ENCODE measurements at regions not wholly inside any gene's neighbourhood (a gene's known extent, or its start where the extent isn't known, plus 50 kb on each side); places are given as distances from the start of the nearest gene placed in this dataset.

DNA sequence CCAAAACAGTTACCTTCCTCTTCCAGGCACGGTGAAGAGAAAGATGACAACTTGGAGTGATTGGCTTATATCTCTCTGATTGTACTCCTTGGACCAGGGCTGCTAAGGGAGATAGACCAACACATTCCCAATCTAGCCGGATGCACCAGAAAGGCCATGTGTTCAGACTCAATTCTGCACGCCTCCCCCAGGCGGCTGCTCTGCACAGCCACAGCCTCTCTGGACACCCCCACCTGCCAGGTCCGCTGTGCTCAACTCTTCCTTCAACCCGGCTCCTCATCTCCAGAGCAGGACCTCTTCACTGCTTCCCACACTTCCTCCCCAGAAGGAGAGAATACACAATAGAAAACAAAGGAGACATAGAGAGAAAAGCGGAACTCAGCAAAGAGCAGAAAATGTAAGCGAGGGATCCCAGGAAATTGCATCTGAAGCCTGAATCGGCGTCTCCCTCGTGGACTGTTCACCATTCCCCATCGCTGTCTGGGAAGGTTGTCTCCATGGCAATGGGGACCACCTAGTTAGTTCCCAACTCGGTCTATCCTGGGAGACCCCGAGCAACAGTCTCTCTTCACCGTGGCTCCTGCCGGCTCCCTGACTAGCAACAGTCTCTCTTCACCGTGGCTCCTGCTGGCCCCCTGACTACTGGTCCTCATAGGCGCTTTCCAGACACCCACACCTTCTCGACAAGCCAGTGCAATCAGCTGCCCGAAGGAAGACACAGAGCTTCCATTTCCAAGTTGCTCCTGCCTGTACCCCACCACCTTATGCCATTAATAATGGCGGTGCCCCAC, 361.7 kb upstream of the MYT1L start:
- no peak for DNase-seq (ENCODE audit: low spot score)
- WGBS (ENCODE audit: low lambda C conversion rate, missing lambda C conversion rate): 91% methylated on average over 21 of the region's 21 CpGs

DNA sequence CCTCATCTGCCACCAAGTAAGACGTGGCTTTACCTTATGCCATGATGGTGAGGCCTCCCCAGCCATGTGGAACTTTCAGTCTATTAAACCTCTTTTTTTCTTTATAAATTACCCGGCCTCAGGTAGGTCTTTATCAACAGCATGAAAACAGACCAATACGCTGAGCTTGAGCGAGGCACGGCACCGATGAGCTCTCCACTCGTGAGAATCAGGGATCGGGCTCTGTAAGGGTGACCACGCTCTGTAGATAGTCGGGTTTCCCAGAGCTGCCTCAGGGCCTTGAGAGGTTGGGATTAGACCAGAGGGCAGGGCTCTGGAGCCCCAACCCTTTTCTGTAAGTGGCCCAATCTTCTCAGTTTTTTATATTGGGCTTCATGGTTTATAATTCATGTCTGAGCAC, 360.3 kb upstream of the MYT1L start:
- Histone ChIP-seq H2AFZ (no peak overlapping the region), H3K9me2 (replicated peaks; ENCODE audit: insufficient read depth) (no peaks in the 10 kb centered on the region), H3K4me1 (ENCODE audit: insufficient read depth) (no peaks in the 10 kb centered on the region), H4K20me1 (ENCODE audit: insufficient read depth, poor library complexity, severe bottlenecking) (no peaks in the 10 kb centered on the region), H3K36me3 (replicated peaks; ENCODE audit: insufficient read depth, low read depth) (no peaks in the 10 kb centered on the region), H3K4me3 (no peak overlapping the region), H3K9me3 (ENCODE audit: low read depth) (no peaks in the 10 kb centered on the region), H3K27ac (no peak overlapping the region), H3K27me3 (no peaks in the 10 kb centered on the region), H3K79me2 (no peaks in the 10 kb centered on the region), H3K4me2 (no peak overlapping the region)
- whole genome bisulfite sequencing (ENCODE audit: low lambda C conversion rate, missing lambda C conversion rate): 89% methylated on average over 10 of the region's 10 CpGs
- no peak for DNase-seq (ENCODE audit: low spot score)
- no peak for TF ChIP-seq EZH2 (IDR thresholded peaks at IDR 0.05; ENCODE audit: borderline replicate concordance)
- no peak for TF ChIP-seq EZH2phosphoT487 (IDR thresholded peaks at IDR 0.05; ENCODE audit: low read depth, severe bottlenecking, unreplicated experiment)

More for the DNA sequence above, 361.7 kb upstream of the MYT1L start:
- no peaks in the 10 kb centered on the region for H3K79me2 ChIP-seq
- H3K36me3 ChIP-seq (replicated peaks; ENCODE audit: insufficient read depth, low read depth): no peaks in the 10 kb centered on the region
- H3K9me3 ChIP-seq (ENCODE audit: low read depth): no peaks in the 10 kb centered on the region
- no peak overlapping the region for H2AFZ ChIP-seq
- no peaks in the 10 kb centered on the region for H3K9me2 ChIP-seq (replicated peaks; ENCODE audit: insufficient read depth)
- H3K4me3 ChIP-seq: no peak overlapping the region
- TF ChIP-seq EZH2phosphoT487 (IDR thresholded peaks at IDR 0.05; ENCODE audit: low read depth, severe bottlenecking, unreplicated experiment) (no peak), EZH2 (IDR thresholded peaks at IDR 0.05; ENCODE audit: borderline replicate concordance) (no peak)
- TF ChIP-seq, protein P1, sequence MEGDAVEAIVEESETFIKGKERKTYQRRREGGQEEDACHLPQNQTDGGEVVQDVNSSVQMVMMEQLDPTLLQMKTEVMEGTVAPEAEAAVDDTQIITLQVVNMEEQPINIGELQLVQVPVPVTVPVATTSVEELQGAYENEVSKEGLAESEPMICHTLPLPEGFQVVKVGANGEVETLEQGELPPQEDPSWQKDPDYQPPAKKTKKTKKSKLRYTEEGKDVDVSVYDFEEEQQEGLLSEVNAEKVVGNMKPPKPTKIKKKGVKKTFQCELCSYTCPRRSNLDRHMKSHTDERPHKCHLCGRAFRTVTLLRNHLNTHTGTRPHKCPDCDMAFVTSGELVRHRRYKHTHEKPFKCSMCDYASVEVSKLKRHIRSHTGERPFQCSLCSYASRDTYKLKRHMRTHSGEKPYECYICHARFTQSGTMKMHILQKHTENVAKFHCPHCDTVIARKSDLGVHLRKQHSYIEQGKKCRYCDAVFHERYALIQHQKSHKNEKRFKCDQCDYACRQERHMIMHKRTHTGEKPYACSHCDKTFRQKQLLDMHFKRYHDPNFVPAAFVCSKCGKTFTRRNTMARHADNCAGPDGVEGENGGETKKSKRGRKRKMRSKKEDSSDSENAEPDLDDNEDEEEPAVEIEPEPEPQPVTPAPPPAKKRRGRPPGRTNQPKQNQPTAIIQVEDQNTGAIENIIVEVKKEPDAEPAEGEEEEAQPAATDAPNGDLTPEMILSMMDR (IDR thresholded peaks at IDR 0.05; ENCODE audit: poor library complexity): no peak
- no peak overlapping the region for H3K27ac ChIP-seq
- H3K4me1 ChIP-seq (ENCODE audit: insufficient read depth): no peaks in the 10 kb centered on the region
- no peaks in the 10 kb centered on the region for H4K20me1 ChIP-seq (ENCODE audit: insufficient read depth, poor library complexity, severe bottlenecking)
- no peak overlapping the region for H3K4me2 ChIP-seq
- H3K27me3 ChIP-seq: no peaks in the 10 kb centered on the region

DNA sequence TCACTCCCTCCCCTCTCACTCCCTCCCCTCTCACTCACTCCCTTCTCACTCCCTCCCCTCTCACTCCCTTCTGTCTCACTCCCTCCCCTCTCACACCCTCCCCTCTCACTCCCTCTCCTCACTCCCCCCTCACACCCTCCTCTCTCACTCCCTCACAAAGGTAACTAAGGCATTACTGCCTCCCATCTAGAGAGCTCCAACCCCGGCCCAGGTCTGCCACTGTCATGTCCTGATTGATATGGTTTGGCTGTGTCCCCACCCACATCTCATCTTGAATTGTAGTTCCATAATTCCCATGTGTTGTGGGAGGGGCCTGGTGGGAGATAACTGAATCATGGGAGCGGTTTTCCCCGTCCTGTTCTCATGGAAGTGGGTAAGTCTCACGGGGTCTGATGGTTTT, 359.9 kb upstream of the MYT1L start:
- no peak overlapping the region for H3K27ac ChIP-seq
- no peak overlapping the region for H2AFZ ChIP-seq
- no peaks in the 10 kb centered on the region for H3K27me3 ChIP-seq
- no peak for TF ChIP-seq EZH2 (IDR thresholded peaks at IDR 0.05; ENCODE audit: borderline replicate concordance)
- TF ChIP-seq, protein P1 (IDR thresholded peaks at IDR 0.05; ENCODE audit: poor library complexity): no peak
- no peak for TF ChIP-seq EZH2phosphoT487 (IDR thresholded peaks at IDR 0.05; ENCODE audit: low read depth, severe bottlenecking, unreplicated experiment)
- no peaks in the 10 kb centered on the region for H3K36me3 ChIP-seq (replicated peaks; ENCODE audit: insufficient read depth, low read depth)
- H3K4me3 ChIP-seq: no peak overlapping the region
- DNase-seq (ENCODE audit: low spot score): no peak
- WGBS (ENCODE audit: low lambda C conversion rate, missing lambda C conversion rate): 79% methylated on average over 4 of the region's 4 CpGs
- no peaks in the 10 kb centered on the region for H3K9me2 ChIP-seq (replicated peaks; ENCODE audit: insufficient read depth)
- H3K4me1 ChIP-seq (ENCODE audit: insufficient read depth): no peaks in the 10 kb centered on the region
- H3K79me2 ChIP-seq: no peaks in the 10 kb centered on the region
- H3K4me2 ChIP-seq: no peak overlapping the region
- no peaks in the 10 kb centered on the region for H3K9me3 ChIP-seq (ENCODE audit: low read depth)
- H4K20me1 ChIP-seq (ENCODE audit: insufficient read depth, poor library complexity, severe bottlenecking): no peaks in the 10 kb centered on the region

DNA sequence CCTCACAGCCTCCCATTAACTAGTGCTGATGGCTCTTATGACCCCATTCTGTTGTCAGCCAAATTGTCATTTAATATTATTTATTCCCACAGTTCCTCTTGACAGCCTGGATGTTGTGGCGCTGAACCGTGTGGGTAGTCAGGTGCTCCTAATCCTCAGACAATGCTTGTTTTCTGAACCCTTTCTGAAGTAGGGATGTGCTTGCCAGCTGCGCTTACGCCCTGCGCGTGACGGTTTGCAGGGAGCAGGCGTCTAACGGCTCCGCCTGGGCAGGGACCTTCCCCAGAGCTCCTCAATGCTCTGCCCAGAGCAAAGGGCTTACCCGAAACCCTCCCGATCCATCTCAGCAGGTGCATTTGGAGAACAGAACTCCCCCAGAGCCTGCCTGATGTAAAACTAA, 358.2 kb upstream of the MYT1L start:
- no peaks in the 10 kb centered on the region for H3K27me3 ChIP-seq
- H3K4me1 ChIP-seq (ENCODE audit: insufficient read depth): no peaks in the 10 kb centered on the region
- 92% methylated on average over 12 of the region's 12 CpGs for WGBS (ENCODE audit: low lambda C conversion rate, missing lambda C conversion rate)
- H3K4me2 ChIP-seq: no peak overlapping the region
- no peaks in the 10 kb centered on the region for H4K20me1 ChIP-seq (ENCODE audit: insufficient read depth, poor library complexity, severe bottlenecking)
- H3K4me3 ChIP-seq: no peak overlapping the region
- no peak for DNase-seq (ENCODE audit: low spot score)
- no peaks in the 10 kb centered on the region for H3K9me2 ChIP-seq (replicated peaks; ENCODE audit: insufficient read depth)
- H3K27ac ChIP-seq: no peak overlapping the region
- H3K9me3 ChIP-seq (ENCODE audit: low read depth): no peaks in the 10 kb centered on the region
- no peak overlapping the region for H2AFZ ChIP-seq
- no peaks in the 10 kb centered on the region for H3K79me2 ChIP-seq
- no peaks in the 10 kb centered on the region for H3K36me3 ChIP-seq (replicated peaks; ENCODE audit: insufficient read depth, low read depth)
- no peak for TF ChIP-seq EZH2phosphoT487 (IDR thresholded peaks at IDR 0.05; ENCODE audit: low read depth, severe bottlenecking, unreplicated experiment)
- no peak for TF ChIP-seq EZH2 (IDR thresholded peaks at IDR 0.05; ENCODE audit: borderline replicate concordance)
- TF ChIP-seq, protein P1 (IDR thresholded peaks at IDR 0.05; ENCODE audit: poor library complexity): no peak
